H1 (cell line): ENCODE measurements at regions not wholly inside any gene's neighbourhood (a gene's known extent, or its start where the extent isn't known, plus 50 kb on each side); places are given as distances from the start of the nearest gene placed in this dataset.

ENCODE experiments used
- CTCF ChIA-PET: fragments of 300-600 bp; sonication (Branson Sonifier 250); formaldehyde crosslinking; loops from one replicate; lab custom pipeline; 2021; ENCODE audit not compliant: partially characterized antibody; lab: Charles Lee
- POLR2A ChIA-PET: fragments of 300-600 bp; sonication (Branson Sonifier 250); formaldehyde crosslinking; loops from one replicate; lab custom pipeline; 2021; ENCODE audit warnings: inconsistent platforms; ENCODE audit not compliant: partially characterized antibody; lab: Charles Lee
- DNase-seq, 2 experiments: peaks; one replicate each; pipeline versions ENCODE4 v3.0.0 to v3.0.0-alpha.2; 2010 to 2022; ENCODE audit warnings: low spot score in 2 of 2, low read depth in 1 of 2, mixed read lengths in 1 of 2
- FAIRE-seq: peaks from 2 replicates; lab custom pipeline; 2011; peaks lifted over from hg19 to GRCh38; lab: Jason Lieb, UNC
- H2AFZ ChIP-seq: 2 replicates; pipeline ENCODE4 v1.8.1; 2012; ENCODE audit warnings: low read length, inconsistent platforms
- H2AK5ac ChIP-seq: 2 replicates; pipeline ENCODE4 v1.6.1; 2013; ENCODE audit warnings: low read depth, low read length
- H2BK120ac ChIP-seq: replicated peaks from 2 replicates; pipeline ENCODE3; 2013; ENCODE audit warnings: low read depth, low read length, inconsistent platforms
- H2BK12ac ChIP-seq: 2 replicates; pipeline ENCODE4 v1.6.1; 2013; ENCODE audit warnings: low read depth, low read length
- H2BK15ac ChIP-seq: 2 replicates; pipeline ENCODE4 v1.6.1; 2013; ENCODE audit warnings: low read length
- H2BK20ac ChIP-seq: 2 replicates; pipeline ENCODE4 v1.6.1; 2013; ENCODE audit warnings: low read length
- H2BK5ac ChIP-seq: 2 replicates; pipeline ENCODE4 v1.6.1; 2013; ENCODE audit warnings: low read depth, low read length
- H3K14ac ChIP-seq: 2 replicates; pipeline ENCODE4 v1.6.1; 2013; ENCODE audit warnings: inconsistent platforms; ENCODE audit not compliant: insufficient read length
- H3K18ac ChIP-seq: 2 replicates; pipeline ENCODE4 v1.6.1; 2013; ENCODE audit warnings: low read length; ENCODE audit errors: extremely low read depth
- H3K23ac ChIP-seq: 2 replicates; pipeline ENCODE4 v1.6.1; 2013; ENCODE audit warnings: inconsistent platforms; ENCODE audit not compliant: insufficient read length
- H3K23me2 ChIP-seq: 2 replicates; pipeline ENCODE4 v1.6.1; 2013; ENCODE audit warnings: low read depth, low read length
- H3K27ac ChIP-seq: 2 replicates; pipeline ENCODE4 v1.6.1; 2011; ENCODE audit warnings: low read depth, low read length, inconsistent platforms
- H3K27me3 ChIP-seq, 4 experiments: replicated peaks in 1 of 4; 1 replicate in 1 of 4; 2 replicates in 3 of 4; pipeline versions ENCODE4 v1.6.1 to v1.8.1; 2011 to 2013; ENCODE audit warnings: low read length in 3 of 4, mild to moderate bottlenecking in 3 of 4, inconsistent platforms in 2 of 4, mixed read lengths in 2 of 4, moderate library complexity in 1 of 4; ENCODE audit not compliant: control insufficient read depth in 3 of 4, insufficient read depth in 3 of 4; ENCODE audit errors: extremely low read depth in 1 of 4
- H3K36me3 ChIP-seq, 4 experiments: 2 replicates each; pipeline versions ENCODE4 v1.6.1 to v1.8.1; 2011 to 2013; ENCODE audit warnings: mild to moderate bottlenecking in 4 of 4, low read length in 3 of 4, moderate library complexity in 2 of 4, control low read depth in 1 of 4, inconsistent platforms in 1 of 4; ENCODE audit not compliant: insufficient read depth in 4 of 4, control insufficient read depth in 2 of 4
- H3K4ac ChIP-seq: replicated peaks from 2 replicates; pipeline ENCODE3; 2013; ENCODE audit warnings: low read length, low read depth, mixed read lengths, inconsistent platforms; ENCODE audit not compliant: insufficient read length
- H3K4me1 ChIP-seq, 4 experiments: replicated peaks in 1 of 4; 1 replicate in 1 of 4; 2 replicates in 3 of 4; pipeline versions ENCODE4 v1.6.1 to v1.8.1; 2011 to 2013; ENCODE audit warnings: low read length in 3 of 4, inconsistent platforms in 2 of 4, mixed read lengths in 1 of 4; ENCODE audit not compliant: insufficient read depth in 4 of 4, control insufficient read depth in 3 of 4
- H3K4me2 ChIP-seq, 2 experiments: 2 replicates each; pipeline versions ENCODE4 v1.6.1 to v1.8.1; 2011 to 2013; ENCODE audit warnings: low read depth in 2 of 2, low read length in 2 of 2, control low read depth in 1 of 2, inconsistent platforms in 1 of 2, mild to moderate bottlenecking in 1 of 2; ENCODE audit not compliant: insufficient read depth in 1 of 2
- H3K4me3 ChIP-seq, 4 experiments: fragments of 200-600, 300-600 bp in 1 of 4; sonication (generic), shearing (Covaris generic), sonication (Bioruptor Twin) in 1 of 4; 2 replicates each; pipeline versions ENCODE4 v1.5.1 to v1.8.1; 2011 to 2016; ENCODE audit warnings: low read length in 4 of 4, low read depth in 3 of 4, control low read depth in 2 of 4, inconsistent platforms in 2 of 4, mild to moderate bottlenecking in 2 of 4, mixed read lengths in 1 of 4, moderate library complexity in 1 of 4; ENCODE audit not compliant: insufficient read depth in 2 of 4; ENCODE audit errors: extremely low read depth in 1 of 4
- H3K56ac ChIP-seq: replicated peaks from 2 replicates; pipeline ENCODE3; 2013; ENCODE audit warnings: low read depth, mild to moderate bottlenecking, mixed read lengths, low read length, inconsistent platforms; ENCODE audit not compliant: insufficient read length
- H3K79me1 ChIP-seq: 2 replicates; pipeline ENCODE4 v1.6.1; 2013; ENCODE audit warnings: low read depth, low read length, control low read depth
- H3K79me2 ChIP-seq, 2 experiments: 2 replicates each; pipeline versions ENCODE4 v1.6.1 to v1.8.1; 2012 to 2013; ENCODE audit warnings: low read length in 2 of 2, mild to moderate bottlenecking in 2 of 2, inconsistent platforms in 1 of 2; ENCODE audit not compliant: insufficient read depth in 2 of 2, control insufficient read depth in 1 of 2
- H3K9ac ChIP-seq, 4 experiments: replicated peaks in 1 of 4; 1 replicate in 1 of 4; 2 replicates in 3 of 4; pipeline versions ENCODE4 v1.6.1 to v1.8.1; 2011 to 2013; ENCODE audit warnings: low read depth in 3 of 4, low read length in 3 of 4, control low read depth in 2 of 4, mild to moderate bottlenecking in 2 of 4, moderate library complexity in 2 of 4, inconsistent platforms in 1 of 4; ENCODE audit errors: extremely low read depth in 1 of 4
- H3K9me3 ChIP-seq, 2 experiments: 2 replicates each; pipeline versions ENCODE4 v1.6.1 to v1.8.1; 2012 to 2013; ENCODE audit warnings: mild to moderate bottlenecking in 2 of 2, moderate library complexity in 2 of 2, control low read depth in 1 of 2, inconsistent platforms in 1 of 2, low read depth in 1 of 2, low read length in 1 of 2, mixed read lengths in 1 of 2; ENCODE audit not compliant: insufficient read depth in 2 of 2
- H4K20me1 ChIP-seq, 2 experiments: replicated peaks in 1 of 2; 2 replicates each; pipeline versions ENCODE3 to v1.8.1; 2011 to 2013; ENCODE audit warnings: inconsistent platforms in 2 of 2, low read length in 2 of 2, mild to moderate bottlenecking in 1 of 2; ENCODE audit not compliant: insufficient read depth in 2 of 2, control insufficient read depth in 1 of 2
- H4K5ac ChIP-seq: 2 replicates; pipeline ENCODE4 v1.6.1; 2013; ENCODE audit warnings: low read length, low read depth, mixed read lengths, inconsistent platforms; ENCODE audit not compliant: insufficient read length
- H4K8ac ChIP-seq: 2 replicates; pipeline ENCODE4 v1.8.0; 2013; ENCODE audit warnings: mild to moderate bottlenecking, moderate library complexity, low read length, inconsistent platforms; ENCODE audit not compliant: insufficient read depth; ENCODE audit errors: extremely low read depth
- H4K91ac ChIP-seq: replicated peaks from 2 replicates; pipeline ENCODE3; 2013; ENCODE audit warnings: low read length, mixed read lengths, inconsistent platforms; ENCODE audit not compliant: insufficient read length
- CBX5 ChIP-seq: fragments of 300-800, 300-1000 bp; sonication (generic); IDR thresholded peaks from 2 replicates; pipeline ENCODE4 v1.7.1; 2016; ENCODE audit warnings: antibody characterized with exemption, low read length, low read depth
- CHD1 ChIP-seq: IDR thresholded peaks from 2 replicates; pipeline ENCODE4 v1.6.1; 2012; ENCODE audit warnings: low read depth, low read length, improper control_type of control experiment
- RFX5 ChIP-seq: IDR thresholded peaks from 2 replicates; pipeline ENCODE4 v1.6.1; 2011; ENCODE audit warnings: low read depth, low read length, improper control_type of control experiment, borderline replicate concordance
- RXRA ChIP-seq: IDR thresholded peaks from 2 replicates; pipeline ENCODE4 v1.6.1; 2011; ENCODE audit warnings: low read depth, mild to moderate bottlenecking, low read length, moderate library complexity; ENCODE audit not compliant: insufficient read depth
- WGBS, 2 experiments: shearing (Covaris generic) in 1 of 2; methylation state at CpG; one replicate each; pipeline versions ENCODE4 v1.1.6 to v1.1.7; 2013 to 2015; ENCODE audit warnings: low lambda C conversion rate in 2 of 2, mixed read lengths in 2 of 2, inconsistent platforms in 1 of 2, low coverage in 1 of 2, missing lambda C conversion rate in 1 of 2; ENCODE audit not compliant: insufficient replicate concordance in 2 of 2, insufficient coverage in 1 of 2, insufficient read length in 1 of 2; ENCODE audit errors: extremely low coverage in 1 of 2, missing lambda C conversion rate in 1 of 2; 5-methylcytosine and 5-hydroxymethylcytosine counted together

- Histone ChIP-seq H3K79me1 (no peaks in the 10 kb centered on the region), H2BK5ac (no peak overlapping the region), H3K4me1 (peaks cover 0 to 12% (median 10%) of the 10 kb centered on the region in 4 experiments; a peak in 5 of 7 replicates)
Measured at GRCh38 chr10:78821052-78821451, 247.7 kb upstream of the ZMIZ1 start.

More at GRCh38 chr10:78821052-78821451, 247.7 kb upstream of the ZMIZ1 start:
- Histone ChIP-seq H2AK5ac (no peak overlapping the region), H4K91ac (no peak overlapping the region), H3K4ac (no peak overlapping the region), H2BK12ac (no peak overlapping the region), H4K8ac (no peak overlapping the region), H3K18ac (no peak overlapping the region), H3K9ac (no peak overlapping the region), H2BK15ac (no peak overlapping the region), H3K4me3 (no peak overlapping the region), H4K20me1 (no peaks in the 10 kb centered on the region), H3K4me2 (no peak overlapping the region), H4K5ac (no peak overlapping the region), H3K14ac (no peak overlapping the region), H2BK20ac (no peak overlapping the region), H3K36me3 (no peaks in the 10 kb centered on the region), H3K23me2 (no peaks in the 10 kb centered on the region; the same call in 1 of the 2 replicates), H2AFZ (no peak overlapping the region), H3K56ac (no peak overlapping the region), H3K9me3 (no peaks in the 10 kb centered on the region), H3K27ac (no peak overlapping the region), H3K27me3 (0 out of 7 replicates have a peak, but pooled peaks cover 0 to 2% (median 0%) of the 10 kb centered on the region in 4 experiments), H2BK120ac (no peak overlapping the region), H3K79me2 (no peaks in the 10 kb centered on the region), H3K23ac (no peak overlapping the region)
- ChIA-PET POLR2A (no interaction called here), CTCF (interaction anchor here (0.5 to 2.3 kb wide), 4 partner anchors 13 to 374 kb away, joined by 3 to 10 read pairs (median 4); no protein-coding TSS in a partner anchor)
- FAIRE-seq (no peak), DNase-seq (no peak)
- WGBS, 2 experiments, result 91% methylated on average over 4 of the region's 4 CpGs; no CpG with 5 or more reads in 1 of the 2 experiments
- TF ChIP-seq RXRA, result no peak
- no peak for TF ChIP-seq CBX5
- no peak for TF ChIP-seq RFX5
- no peak for TF ChIP-seq CHD1
